Loucy (cell line): ENCODE measurements at regions not wholly inside any gene's neighbourhood (a gene's known extent, or its start where the extent isn't known, plus 50 kb on each side); places are given as distances from the start of the nearest gene placed in this dataset.

ENCODE experiments used
- CTCF ChIP-seq: fragments of 200-600 bp; sonication (generic); conservative IDR thresholded peaks from 2 replicates; pipeline ENCODE4 v1.5.1; 2014; ENCODE audit warnings: mild to moderate bottlenecking, antibody characterized with exemption, low read length
- EZH2phosphoT487 ChIP-seq: fragments of 200-600 bp; IDR thresholded peaks from 2 replicates; pipeline ENCODE4 v1.6.1; 2018; ENCODE audit warnings: antibody characterized with exemption, mild to moderate bottlenecking, moderate library complexity, borderline replicate concordance

GRCh38 chr4:127012549-127012948, 620.2 kb upstream of the INTU start:
- TF ChIP-seq CTCF (no peak), EZH2phosphoT487 (no peak)
